Colonic mucosa (tissue), 4 donors: ENCODE measurements at regions not wholly inside any gene's neighbourhood (a gene's known extent, or its start where the extent isn't known, plus 50 kb on each side); places are given as distances from the start of the nearest gene placed in this dataset.

ENCODE experiments used
- DNase-seq: peaks from one replicate; pipeline ENCODE4 v3.0.0-alpha.2; 2020
- H3K27ac ChIP-seq: fragments of 200-600 bp; one replicate; pipeline ENCODE4 v1.8.0; 2021
- H3K27me3 ChIP-seq: fragments of 200-600 bp; one replicate; pipeline ENCODE4 v1.8.0; 2021
- H3K36me3 ChIP-seq: fragments of 200-600 bp; one replicate; pipeline ENCODE4 v1.8.0; 2021
- H3K4me1 ChIP-seq: fragments of 200-600 bp; one replicate; pipeline ENCODE4 v1.8.0; 2021; ENCODE audit warnings: mild to moderate bottlenecking
- H3K4me3 ChIP-seq: fragments of 200-600 bp; one replicate; pipeline ENCODE4 v1.8.0; 2021
- H3K9ac ChIP-seq, 2 donors: one replicate each; pipeline ENCODE4 v1.7.0; 2013; ENCODE audit warnings: control low read depth in 2 of 2, low read depth in 2 of 2, low read length in 2 of 2
- H3K9me3 ChIP-seq: fragments of 200-600 bp; one replicate; pipeline ENCODE4 v1.8.0; 2021
- intact Hi-C: fragments of 100-400 bp; cut with DNase I; formaldehyde crosslinking; loops from one replicate; pipeline ENCODE4 v1.14.1; 2022
- TF ChIP-seq, protein P1 (sequence below): fragments of 200-600 bp; IDR thresholded peaks from one replicate; pipeline ENCODE4 v1.8.0; 2022; ENCODE audit warnings: antibody characterized with exemption, mild to moderate bottlenecking
- donor health status: healthy.
- donor health status: DM: no; HTN: no; CAD: no.
- donor health status: DM: no; HTN: no; CAD: no.

DNA sequence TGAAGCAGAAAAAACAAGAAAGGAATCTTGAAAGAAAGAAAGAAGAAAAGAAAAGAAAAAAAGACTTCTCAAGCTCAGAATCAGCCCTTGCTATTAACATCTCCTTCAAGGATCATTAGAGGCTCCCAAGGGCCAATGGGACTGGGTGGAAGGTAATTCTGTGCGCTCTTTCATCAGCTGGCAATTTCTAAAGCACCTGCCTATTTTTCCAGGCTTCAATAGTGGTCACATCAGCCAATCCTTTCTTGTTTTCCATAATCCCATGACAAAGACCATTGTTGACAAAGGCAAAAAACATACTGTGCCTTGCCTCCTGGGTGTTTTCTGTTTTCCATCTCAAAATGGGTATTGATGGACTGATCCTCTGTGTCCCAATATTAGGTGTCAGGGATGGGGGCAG lies 88.2 kb upstream of the TSC22D1 start:
- intact Hi-C loops = no loop called here

DNA sequence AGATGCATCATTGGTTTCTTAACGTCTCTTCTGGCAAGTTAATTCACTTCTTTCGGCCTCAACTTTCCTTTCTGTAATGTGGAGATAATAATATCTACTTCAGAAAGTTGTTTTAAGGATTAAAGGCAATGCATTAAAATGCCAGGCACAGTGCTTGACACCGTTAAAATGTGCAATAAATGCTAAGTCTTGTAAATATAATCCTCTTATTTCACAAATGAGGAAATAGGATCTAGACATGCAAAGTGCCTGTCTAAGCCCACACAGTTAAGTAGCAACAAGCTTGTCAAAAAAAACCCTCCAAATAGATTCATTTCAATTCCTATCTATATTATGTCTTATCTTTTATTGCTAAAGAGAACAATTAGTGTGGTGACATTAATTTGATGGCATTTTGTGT lies 86.4 kb upstream of the TSC22D1 start:
- intact Hi-C loops = no loop called here
- no peak overlapping the region for H3K27ac ChIP-seq
- H3K36me3 ChIP-seq = no peaks in the 10 kb centered on the region
- no peaks in the 10 kb centered on the region for H3K27me3 ChIP-seq
- H3K9me3 ChIP-seq = no peaks in the 10 kb centered on the region
- no peak overlapping the region for H3K4me3 ChIP-seq
- no peak for DNase-seq
- TF ChIP-seq, protein P1, sequence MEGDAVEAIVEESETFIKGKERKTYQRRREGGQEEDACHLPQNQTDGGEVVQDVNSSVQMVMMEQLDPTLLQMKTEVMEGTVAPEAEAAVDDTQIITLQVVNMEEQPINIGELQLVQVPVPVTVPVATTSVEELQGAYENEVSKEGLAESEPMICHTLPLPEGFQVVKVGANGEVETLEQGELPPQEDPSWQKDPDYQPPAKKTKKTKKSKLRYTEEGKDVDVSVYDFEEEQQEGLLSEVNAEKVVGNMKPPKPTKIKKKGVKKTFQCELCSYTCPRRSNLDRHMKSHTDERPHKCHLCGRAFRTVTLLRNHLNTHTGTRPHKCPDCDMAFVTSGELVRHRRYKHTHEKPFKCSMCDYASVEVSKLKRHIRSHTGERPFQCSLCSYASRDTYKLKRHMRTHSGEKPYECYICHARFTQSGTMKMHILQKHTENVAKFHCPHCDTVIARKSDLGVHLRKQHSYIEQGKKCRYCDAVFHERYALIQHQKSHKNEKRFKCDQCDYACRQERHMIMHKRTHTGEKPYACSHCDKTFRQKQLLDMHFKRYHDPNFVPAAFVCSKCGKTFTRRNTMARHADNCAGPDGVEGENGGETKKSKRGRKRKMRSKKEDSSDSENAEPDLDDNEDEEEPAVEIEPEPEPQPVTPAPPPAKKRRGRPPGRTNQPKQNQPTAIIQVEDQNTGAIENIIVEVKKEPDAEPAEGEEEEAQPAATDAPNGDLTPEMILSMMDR = no peak
- no peak overlapping the region for H3K9ac ChIP-seq
- H3K4me1 ChIP-seq = no peaks in the 10 kb centered on the region

More for the DNA sequence above, 88.2 kb upstream of the TSC22D1 start:
- Histone ChIP-seq H3K27ac (no peak overlapping the region), H3K4me3 (no peak overlapping the region), H3K9me3 (no peaks in the 10 kb centered on the region), H3K4me1 (no peaks in the 10 kb centered on the region), H3K36me3 (no peaks in the 10 kb centered on the region), H3K9ac (no peak overlapping the region), H3K27me3 (no peaks in the 10 kb centered on the region)
- TF ChIP-seq, protein P1 = no peak
- no peak for DNase-seq

DNA sequence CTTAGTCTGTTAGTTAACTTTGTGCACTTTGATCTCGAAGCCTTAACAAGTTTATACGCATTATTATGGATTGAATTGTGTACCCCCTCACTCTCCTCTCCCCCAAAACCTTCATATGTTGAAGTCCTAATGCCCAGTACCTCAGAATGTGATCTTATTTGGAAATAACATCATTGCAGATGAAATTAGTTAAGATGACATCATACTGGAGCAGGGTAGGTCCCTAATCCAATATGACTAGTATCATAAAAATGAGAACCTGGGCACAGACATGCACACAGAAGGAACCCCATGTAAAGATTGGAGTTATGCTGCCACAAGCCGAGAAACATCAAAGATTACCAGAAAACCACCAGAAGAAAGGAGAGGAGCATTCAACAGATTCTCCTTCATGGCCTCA lies 85.8 kb upstream of the TSC22D1 start:
- Histone ChIP-seq H3K27ac (no peak overlapping the region), H3K36me3 (no peaks in the 10 kb centered on the region), H3K9ac (no peak overlapping the region), H3K9me3 (no peaks in the 10 kb centered on the region), H3K4me1 (no peaks in the 10 kb centered on the region), H3K27me3 (no peaks in the 10 kb centered on the region), H3K4me3 (no peak overlapping the region)
- TF ChIP-seq, protein P1 = no peak
- intact Hi-C loops = no loop called here
- DNase-seq = no peak

DNA sequence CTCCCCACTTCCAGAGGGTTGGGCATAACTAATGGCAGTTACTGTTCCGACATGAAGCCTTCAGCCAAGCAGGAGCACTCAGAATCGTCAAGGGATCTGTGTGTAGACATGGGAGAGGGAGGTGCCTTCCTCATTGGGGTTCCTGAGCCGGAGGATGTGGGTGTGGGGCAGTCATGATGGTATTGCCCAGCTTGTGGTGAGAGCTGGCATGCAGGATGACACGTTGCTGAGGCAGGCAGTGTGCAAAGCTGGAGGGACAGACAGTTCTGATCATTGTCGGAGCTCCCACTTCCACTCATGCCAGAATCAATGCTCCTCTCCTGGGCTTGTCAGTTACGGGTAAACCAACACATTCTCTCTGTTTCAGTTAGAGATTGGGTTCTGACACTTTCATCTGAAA lies 83.9 kb upstream of the TSC22D1 start:
- H3K27ac ChIP-seq = no peak overlapping the region
- no peaks in the 10 kb centered on the region for H3K4me1 ChIP-seq
- no peaks in the 10 kb centered on the region for H3K36me3 ChIP-seq
- no peak for DNase-seq
- no peaks in the 10 kb centered on the region for H3K9me3 ChIP-seq
- intact Hi-C loops = no loop called here
- no peak overlapping the region for H3K9ac ChIP-seq
- TF ChIP-seq, protein P1 = no peak
- no peaks in the 10 kb centered on the region for H3K27me3 ChIP-seq
- H3K4me3 ChIP-seq = no peak overlapping the region

DNA sequence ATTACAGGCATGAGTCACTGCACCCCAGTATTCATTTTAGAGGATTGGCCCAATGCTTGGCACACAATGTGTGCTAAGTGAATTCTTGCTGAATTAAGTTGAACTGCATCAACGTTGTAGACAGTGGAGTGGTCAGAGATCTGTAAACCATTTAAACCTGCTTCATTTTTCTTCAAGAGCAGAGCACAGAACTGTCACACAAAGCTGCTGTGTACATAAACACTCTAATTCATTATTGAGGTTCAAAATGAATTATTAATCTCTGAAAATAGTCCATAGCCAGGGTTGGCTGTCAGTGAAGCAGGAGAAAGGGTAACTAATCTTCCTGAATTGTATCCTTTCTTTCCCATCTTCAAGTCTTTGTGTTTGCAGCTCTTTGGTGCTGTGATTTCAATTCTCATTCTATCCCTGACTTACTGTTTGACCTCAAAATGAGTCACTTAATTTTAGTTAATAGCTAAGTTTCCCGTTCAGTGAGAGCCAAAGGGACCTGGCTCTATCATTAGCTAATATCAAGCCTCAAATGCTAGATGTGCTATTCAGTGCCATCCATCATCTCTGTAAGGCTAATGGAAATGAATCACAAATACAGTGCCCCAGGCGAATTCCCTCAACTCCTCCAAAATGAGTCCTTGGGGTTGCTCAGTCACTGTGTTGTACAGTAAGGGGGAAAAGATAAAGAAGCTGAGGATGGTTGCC lies 77.0 kb upstream of the TSC22D1 start:
- Histone ChIP-seq H3K4me1 (no peaks in the 10 kb centered on the region), H3K9ac (no peak overlapping the region), H3K27ac (no peak overlapping the region), H3K9me3 (no peaks in the 10 kb centered on the region), H3K36me3 (no peaks in the 10 kb centered on the region), H3K27me3 (no peaks in the 10 kb centered on the region), H3K4me3 (no peak overlapping the region)
- intact Hi-C loops = no loop called here
- TF ChIP-seq, protein P1 = no peak
- DNase-seq = no peak
